SKM-1 treated with dmso at 0.1 percent for 144 hours (cell line): ENCODE measurements at regions not wholly inside any gene's neighbourhood (a gene's known extent, or its start where the extent isn't known, plus 50 kb on each side); places are given as distances from the start of the nearest gene placed in this dataset.
"Not testable (repeated sequence)": the region's sequence is repeated elsewhere in the genome, so short reads cannot be mapped to it uniquely, and the experiment has no call there.

Source experiments
- DNase-seq: peaks from one replicate; lab custom pipeline; 2025; ENCODE audit not compliant: unreplicated experiment; lab: John Stamatoyannopoulos, UW

DNA sequence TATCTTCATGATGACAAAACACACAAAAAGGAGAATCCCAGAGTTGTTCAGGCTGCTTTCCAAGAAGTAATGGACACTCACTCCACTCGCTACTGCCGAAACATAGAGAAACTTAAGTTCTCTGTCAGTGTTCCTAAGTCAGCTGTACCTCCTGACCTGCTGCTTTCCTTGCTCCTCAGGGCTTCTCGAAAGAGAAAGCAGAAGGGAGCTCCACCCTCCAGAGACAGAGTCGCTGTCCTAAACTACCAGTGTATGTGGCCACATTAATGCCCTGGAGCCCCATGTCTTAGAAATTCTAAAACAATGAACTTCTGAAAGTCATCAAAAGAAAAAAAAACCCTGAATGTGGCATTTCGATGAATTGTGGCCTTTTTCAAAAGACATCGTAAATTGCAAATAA, 390.8 kb upstream of the MON1B start:
- no peak for DNase-seq

DNA sequence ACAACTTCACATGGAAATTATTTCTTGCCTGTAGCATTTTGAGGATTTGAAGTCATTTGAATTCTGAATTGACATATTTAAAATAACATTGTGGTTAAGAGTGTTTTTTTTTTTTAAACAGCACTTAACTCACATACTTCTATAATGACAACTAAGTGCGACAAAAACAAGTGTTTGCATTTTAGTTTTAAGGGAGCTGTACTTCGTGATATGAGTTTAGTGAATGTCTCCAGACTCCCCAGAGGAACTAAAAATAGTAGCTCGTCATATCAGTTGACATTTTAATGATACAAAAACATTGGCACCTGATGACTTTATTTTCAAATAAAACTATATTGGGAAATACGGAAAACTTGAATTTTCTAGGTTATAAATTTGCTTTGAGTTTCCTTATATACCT, 389.6 kb upstream of the MON1B start:
- no peak for DNase-seq

DNA sequence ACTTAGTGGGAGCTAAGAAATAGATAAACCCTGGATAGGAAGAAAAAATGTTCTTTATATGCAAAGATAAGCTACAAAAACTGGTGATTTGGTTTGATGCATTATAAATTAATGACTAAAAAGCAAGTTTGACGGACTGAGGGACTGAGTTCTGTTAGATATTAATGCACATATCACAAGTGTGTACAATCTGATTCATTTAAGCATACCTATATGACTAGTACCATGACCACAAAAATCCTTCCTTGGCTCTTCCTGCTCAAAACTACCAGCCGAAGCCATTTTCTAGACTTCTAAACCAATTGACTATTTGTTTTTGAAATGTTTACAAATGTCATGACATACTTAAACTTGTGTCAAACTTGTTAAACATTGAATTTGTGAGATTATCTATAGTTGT, 374.5 kb upstream of the MON1B start:
- DNase-seq = no peak

DNA sequence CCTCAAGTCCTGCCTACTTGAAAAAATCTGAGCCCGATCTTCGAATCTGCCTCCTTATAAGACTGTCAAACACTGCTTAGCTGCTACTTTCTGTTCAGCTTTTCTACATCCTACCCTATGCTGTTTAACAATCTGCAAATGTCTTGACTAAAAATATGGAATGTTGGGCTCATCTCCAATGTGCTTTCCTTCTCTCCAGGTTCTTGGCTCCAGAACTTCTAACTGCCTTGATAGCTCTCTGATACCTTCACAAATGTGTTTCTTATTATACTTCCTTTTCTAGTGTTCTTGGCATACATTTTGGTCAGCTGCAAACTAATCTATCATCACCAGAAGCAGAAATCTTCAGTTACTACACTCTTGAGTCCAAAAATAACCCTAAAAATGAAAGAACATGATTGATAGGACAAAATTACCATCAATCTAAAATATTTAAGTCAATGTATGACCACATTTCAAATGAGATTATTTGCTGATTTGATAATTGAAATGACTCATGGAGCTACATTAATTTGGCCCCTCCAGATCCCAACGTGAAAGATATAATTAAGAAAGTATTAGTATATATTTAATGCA, 372.3 kb upstream of the MON1B start:
- DNase-seq = no peak

DNA sequence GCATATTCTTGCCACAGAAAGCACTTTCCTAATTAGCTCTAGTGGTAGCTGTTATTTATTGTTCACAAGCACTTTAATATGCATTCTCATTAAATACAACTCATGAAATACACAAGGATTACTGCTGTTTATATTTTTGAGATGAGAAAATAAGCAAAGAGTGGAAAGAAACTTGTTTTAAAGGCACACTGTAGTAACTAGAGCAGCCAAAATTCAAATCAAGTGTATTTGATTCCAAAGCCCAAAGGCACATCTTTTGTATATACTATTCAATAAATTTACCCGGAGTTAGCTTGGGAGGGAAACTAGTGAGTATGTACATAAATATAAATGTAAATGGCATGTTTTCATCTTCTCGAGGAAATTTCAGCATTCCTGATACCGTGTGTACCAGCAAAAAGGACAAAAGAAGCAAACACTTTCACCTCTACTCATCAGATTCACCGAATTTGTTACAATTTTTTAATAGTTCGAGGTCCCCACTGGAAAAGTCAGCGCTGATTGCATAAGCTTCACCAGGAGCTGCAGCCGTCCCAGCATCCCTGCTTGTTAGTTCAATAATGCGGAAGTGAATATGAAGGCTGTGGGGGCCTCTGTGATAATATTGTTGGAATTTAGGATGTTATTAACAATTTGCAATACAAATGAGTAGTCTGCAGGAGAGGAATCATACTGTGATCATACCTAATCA, 371.6 kb upstream of the MON1B start:
- no peak for DNase-seq

DNA sequence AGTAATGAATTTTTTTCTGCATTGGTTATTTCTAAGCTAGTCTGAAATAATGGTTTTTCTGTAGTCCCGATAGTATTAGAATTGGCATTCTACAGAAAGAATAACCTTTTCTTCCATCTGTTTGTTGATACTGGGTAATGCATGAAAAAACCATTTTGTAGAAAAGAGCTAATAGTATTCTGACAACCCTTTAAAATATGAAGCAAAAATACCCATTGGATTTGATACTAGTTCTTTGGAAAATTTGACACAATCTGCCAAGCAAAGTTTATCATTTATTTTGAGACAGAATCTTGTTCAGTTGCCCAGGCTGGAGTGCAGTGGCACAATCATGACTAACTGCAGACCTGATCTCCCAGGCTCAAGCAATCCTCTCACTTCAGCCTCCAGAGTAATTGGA, 366.8 kb upstream of the MON1B start:
- DNase-seq = no peak

DNA sequence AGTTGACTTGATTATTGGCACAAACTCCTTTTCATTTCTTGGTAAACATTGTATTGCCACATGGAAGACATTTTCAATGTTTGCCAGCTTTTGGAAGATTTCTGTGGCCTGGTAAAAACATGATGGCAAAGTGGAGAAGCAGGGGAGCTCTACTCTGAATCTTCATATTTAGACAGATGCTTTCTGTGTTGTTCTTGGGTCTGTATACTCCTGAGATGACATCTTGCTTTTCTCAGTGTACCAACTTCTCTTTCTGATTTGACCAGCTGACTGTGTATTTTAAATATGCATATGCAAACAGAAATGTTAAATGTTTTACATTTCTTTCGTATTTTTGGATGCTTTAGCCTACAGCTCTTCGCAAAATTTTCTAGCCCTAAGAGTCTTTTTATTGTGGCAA, 366.2 kb upstream of the MON1B start:
- DNase-seq = no peak

DNA sequence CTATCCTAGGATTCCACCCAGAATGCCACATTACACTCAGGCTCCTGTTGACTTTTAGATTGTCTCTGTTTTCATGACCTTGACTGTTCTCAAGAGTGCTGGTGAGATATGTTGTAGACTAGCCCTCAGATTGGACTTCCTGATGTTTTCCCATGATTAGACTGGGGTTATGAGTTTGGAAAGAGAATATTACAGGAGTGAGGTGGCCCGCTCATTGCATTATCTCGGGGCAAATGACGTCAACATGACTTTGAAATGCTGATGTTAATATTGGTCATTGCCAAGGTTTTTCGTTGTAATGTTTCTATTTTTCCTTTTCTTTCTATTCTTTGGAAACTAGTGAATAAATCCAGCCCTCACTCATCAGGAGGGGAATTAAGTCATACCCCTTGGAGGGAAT, 355.7 kb upstream of the MON1B start:
- DNase-seq = no peak

DNA sequence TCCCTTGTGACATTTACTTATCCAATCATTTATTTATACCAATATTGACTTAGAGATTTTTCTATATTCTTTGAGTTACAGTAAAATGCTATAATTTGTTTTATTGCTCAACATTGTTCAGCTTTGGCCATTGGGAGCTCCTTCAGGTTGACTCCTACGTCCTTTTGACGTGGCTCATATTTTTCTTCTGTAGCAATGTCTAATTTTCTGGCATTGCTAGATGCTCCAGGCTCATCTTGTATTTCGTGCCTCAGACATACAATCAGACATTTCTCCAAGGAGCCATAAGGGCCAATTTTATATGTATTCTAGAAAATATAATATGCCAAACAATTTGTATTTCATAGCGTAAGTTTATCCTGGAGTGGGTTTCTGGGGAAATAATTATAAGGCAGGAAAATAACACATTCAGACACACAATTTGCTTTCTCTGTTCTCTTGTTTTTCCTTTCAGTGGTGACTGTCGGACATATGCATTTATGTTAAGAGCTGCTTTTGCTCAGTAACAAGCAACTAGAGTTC, 355.1 kb upstream of the MON1B start:
- DNase-seq = no peak

DNA sequence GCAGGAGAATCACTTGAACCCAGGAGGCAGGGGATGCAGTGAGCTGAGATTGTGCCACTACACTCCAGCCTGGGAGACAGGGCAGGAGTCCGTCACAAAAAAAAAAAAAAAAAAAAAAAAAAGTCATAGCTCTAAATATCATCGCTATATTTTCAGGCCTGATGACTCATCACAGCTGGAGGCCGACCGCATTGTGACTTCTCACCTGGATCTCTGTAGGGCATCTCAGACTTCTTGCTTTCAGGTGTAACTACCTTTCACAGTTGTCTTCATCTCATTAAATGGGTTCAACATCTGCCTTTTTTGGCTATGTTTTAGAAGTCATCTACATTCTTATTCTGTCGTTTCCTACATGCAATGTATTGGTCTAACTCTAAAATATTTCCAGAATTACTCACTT, 353.1 kb upstream of the MON1B start:
- DNase-seq = no peak

DNA sequence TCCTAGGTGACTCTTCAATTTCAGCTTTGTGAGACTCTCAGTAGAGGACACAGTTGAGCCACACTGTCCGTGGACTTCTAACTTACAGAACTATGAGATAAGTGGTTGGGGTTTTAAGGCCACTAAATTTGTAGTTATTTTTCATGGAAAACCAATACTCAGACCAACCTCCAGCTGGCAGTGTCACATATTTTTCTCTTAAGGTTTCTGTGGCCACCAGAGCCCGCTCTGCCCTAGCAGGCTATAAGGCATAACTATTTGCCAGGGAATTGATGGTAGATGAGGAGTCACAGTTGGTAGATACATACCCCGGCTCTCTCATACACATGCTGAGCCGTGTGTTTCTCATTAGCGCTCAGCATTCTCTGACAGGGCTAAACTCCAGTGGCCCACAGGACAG, 336.8 kb upstream of the MON1B start:
- no peak for DNase-seq

DNA sequence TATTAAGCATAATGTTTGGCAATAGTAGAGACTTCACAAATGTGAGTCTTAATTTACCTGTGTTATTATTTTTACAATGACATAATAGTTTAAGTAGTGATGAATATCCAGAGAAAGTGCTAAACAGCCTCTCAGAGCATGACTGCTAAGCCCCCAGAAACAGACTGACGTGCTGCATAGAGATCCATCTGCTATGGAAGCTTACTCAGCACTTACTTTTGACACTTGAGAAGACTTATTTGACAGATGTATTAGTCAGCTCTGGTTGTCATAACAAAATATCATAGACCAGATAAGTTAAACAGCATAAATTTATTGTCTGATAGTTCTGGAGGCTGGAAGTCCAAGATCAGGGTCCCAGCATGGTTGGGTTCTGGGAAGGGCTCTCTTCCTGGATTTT, 334.9 kb upstream of the MON1B start:
- DNase-seq = no peak

DNA sequence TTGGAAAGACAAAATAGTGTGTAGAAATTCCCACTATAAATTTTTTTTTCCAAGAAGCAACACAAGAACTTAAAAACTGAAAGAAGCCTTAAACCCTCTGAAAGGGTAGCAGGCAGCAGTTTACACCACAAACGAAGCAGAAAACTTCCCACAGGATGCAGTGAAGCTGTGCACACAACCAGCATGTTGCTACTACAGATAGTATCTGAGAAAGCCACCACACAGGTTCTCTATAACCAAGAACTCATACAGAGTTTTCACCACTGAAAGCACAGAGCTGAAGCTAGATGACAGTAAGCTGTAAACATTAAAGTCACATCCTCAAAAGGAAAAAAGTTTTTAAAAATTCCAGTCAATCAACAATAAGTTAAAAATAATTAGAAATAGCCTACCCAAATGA, 333.6 kb upstream of the MON1B start:
- DNase-seq = no peak

DNA sequence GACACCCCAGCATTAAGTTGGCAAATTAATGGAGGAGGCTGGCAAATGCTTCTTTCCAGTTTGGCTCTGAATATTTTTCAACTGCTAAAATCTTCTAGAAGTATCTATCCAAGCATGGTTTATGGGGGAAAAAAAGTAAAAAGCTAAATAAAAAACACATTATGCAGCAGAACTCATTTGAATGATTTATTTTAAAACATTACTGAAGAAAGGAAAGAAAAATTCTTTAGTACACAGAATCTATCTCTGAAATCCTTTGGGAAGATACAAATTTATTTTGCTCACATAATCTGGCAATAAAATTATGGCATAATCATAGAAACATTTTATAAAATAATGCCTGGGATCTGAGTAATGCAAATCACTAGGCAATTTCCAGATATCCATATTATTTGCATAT, 328.1 kb upstream of the MON1B start:
- DNase-seq = no peak

DNA sequence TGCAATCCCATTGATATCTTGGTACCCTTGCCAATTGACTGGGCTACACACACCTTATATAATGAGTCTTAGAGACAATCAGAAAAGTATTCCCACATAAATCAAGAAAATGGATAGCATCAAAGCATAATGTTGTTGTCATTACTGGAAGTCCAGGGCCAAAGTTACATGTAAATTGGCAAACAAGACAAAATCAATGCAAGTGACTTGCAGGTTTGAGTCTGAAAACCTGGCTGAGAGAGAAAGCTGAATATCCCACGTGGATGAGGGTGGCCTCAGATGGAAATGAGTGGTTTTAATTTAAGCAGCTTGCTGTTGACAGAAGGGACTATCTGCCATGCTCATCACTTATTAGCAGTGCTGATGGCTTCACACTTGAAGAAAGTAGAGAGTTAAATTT, 324.0 kb upstream of the MON1B start:
- DNase-seq = no peak

DNA sequence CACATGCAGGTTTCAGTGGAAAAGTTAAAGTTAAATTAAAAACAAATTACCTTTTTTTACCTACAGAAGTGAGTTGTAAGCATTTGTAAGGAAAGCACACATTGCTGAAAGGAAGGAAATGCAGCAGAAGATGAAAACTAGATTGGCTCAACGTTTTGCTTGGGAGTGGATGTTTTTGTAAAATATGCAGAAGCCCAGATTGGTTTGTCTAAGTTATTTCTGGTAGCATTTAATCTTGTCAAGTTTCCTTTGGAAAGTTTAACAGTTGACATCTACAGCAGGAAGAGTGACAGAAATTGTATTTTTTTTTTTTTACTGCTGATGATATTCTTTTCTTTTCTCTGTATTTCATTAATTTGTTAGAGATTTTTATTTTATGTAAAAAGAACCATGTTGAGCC, 315.1 kb upstream of the MON1B start:
- no peak for DNase-seq

DNA sequence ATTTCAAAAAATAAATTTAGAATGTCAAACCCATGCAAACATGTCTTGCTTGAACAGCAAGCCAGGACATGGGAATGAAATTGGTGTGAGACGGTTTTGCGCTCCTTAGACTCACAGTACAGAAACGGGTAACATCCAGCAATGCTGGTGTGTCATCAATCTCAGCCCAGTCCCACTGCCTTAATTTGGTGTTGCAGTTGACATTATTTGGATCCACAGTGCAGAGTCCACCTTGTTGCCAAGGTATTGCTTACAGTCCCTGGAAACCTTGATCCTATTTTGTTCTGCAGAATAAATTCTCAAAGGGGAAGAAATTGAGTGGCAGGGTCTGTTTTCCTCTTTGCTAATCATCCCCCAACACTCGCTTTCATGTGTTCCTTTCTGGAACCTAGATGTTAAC, 311.6 kb upstream of the MON1B start:
- DNase-seq = no peak

DNA sequence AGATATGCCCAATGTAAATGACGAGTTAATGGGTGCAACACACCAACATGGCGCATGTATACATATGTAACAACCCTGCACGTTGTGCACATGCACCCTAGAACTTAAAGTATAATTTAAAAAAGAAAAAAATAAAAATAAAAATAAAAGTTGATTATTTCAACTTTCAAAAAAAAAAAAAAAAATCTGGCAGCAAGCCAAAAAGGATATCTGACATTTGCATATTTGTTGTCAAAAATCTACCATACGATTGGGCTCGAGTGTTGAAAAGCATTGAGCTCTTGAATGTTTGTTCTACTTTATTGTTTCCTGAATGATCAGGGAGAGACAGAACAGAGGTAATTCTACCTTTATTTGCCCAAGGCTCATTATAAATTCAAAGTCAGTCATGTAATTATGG, 310.5 kb upstream of the MON1B start:
- DNase-seq = not testable (repeated sequence)

DNA sequence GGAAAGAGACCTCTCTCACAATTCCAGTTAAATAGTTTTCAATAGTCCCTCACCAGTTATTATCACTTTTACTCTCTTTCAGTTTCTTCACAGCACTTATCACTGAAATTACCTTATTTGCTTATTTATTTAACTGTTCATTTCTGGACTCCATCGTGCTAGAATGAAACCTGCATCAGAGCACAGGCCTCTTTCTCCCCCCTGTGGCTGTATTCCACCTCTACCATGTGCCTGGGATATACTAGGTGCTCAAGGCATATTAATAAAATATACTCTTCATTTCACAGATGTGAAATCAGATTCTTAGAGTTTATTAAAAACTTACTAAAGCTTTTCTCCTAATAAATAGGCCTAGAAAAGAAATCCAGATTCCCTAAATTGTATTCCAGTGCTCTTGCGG, 308.9 kb upstream of the MON1B start:
- DNase-seq = no peak

DNA sequence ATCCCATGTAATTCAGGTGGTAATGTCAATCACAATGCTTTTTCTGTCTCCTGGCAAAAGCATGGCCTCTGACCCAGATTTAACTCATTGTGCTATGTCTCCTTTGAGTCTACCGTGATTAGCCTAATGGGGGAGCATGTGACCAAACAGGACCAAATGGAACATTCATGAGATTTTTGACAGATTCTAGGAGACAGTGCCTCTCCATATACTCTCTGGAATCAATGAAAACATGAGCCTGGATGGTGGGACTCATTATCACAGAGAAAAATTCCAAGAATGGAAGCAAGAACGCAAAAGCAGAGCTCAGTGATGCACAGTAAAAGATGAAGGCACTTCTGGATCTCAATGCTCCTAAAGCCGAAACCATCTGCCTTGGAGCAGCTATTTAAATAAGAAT, 307.9 kb upstream of the MON1B start:
- no peak for DNase-seq

DNA sequence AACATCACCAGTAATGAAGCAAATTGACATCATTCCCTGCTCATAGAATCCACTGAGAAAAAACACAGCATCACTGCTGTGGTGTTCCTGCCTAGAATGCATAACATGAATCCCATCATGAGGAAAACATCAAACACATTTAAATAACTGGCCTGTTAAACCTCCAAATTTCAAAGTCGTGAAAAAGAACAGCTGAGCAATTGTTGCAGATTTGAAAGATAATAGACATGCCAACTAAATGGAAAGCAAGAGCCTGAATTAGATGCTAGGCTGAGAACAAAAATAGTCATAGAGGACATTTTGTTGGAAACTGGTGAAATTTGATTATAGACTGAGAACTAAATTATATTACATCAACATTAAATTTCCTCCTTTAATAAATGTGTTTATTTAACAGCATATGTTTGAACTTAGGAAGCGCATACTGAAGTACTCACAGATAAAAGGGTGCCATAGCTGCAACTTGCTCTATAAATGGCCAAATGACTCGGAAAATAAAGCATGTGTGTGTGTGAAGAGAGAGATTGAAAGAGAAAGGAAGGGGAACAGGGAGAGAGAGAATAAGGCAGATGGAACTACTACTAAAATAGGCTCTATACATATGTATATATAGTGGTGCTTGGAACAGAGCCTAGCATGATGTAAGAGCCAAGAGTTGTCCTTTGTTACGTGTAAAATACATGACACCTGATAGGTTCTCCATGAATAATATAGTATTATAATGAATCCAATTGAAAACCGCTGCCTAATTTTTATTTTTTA, 305.0 kb upstream of the MON1B start:
- DNase-seq = no peak

DNA sequence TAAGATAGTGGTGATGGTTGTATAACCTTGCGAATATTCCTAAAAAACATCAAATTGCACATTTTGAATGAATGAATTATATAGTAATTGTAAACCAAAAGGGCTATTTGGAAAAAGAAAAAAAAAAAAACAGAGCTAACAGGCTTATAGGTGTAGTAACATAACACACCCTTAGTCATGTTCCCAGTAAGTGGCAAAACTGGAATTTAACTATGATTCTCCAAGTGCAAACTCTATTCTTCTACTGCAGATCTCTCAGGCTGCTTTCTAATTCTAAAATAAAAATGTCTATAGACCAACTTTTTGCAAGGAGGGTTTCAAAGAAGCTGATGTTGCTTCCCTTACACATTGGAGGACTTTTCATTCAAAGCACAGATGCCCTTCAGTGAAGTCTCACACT, 293.2 kb upstream of the MON1B start:
- DNase-seq = no peak
